ENCODE measurements at regions not wholly inside any gene's neighbourhood (a gene's known extent, or its start where the extent isn't known, plus 50 kb on each side); places are given as distances from the start of the nearest gene placed in this dataset.

- in situ Hi-C loops (cut with HindIII; ENCODE audit: low sequenced_read_pairs): no loop called here
- TF ChIP-seq CTCF (IDR thresholded peaks at IDR 0.05; ENCODE audit: low read depth, low read length): no peak
- no peak overlapping the region for H3K4me3 ChIP-seq (ENCODE audit: low read depth, low read length)
- DNase-seq (ENCODE audit: low read depth, low spot score): no peak
Observed at GRCh38 chr7:52257890-52258289, 777.5 kb upstream of the POM121L12 start.

- TF ChIP-seq CTCF (IDR thresholded peaks at IDR 0.05; ENCODE audit: low read depth, low read length): no peak
- no peak overlapping the region for H3K4me3 ChIP-seq (ENCODE audit: low read depth, low read length)
- no peak for DNase-seq (ENCODE audit: low read depth, low spot score)
- in situ Hi-C loops (cut with HindIII; ENCODE audit: low sequenced_read_pairs): no loop called here
Observed at GRCh38 chr7:52254396-52255010, 780.9 kb upstream of the POM121L12 start.

- no peak for TF ChIP-seq CTCF (IDR thresholded peaks at IDR 0.05; ENCODE audit: low read depth, low read length)
- in situ Hi-C loops (cut with HindIII; ENCODE audit: low sequenced_read_pairs): no loop called here
- no peak for DNase-seq (ENCODE audit: low read depth, low spot score)
- H3K4me3 ChIP-seq (ENCODE audit: low read depth, low read length): no peak overlapping the region
Observed at GRCh38 chr7:52253953-52254352, 781.5 kb upstream of the POM121L12 start.

- in situ Hi-C loops (cut with HindIII; ENCODE audit: low sequenced_read_pairs): no loop called here
- no peak for TF ChIP-seq CTCF (IDR thresholded peaks at IDR 0.05; ENCODE audit: low read depth, low read length)
- no peak for DNase-seq (ENCODE audit: low read depth, low spot score)
- no peak overlapping the region for H3K4me3 ChIP-seq (ENCODE audit: low read depth, low read length)
Observed at GRCh38 chr7:52249741-52250140, 785.7 kb upstream of the POM121L12 start.

- no peak overlapping the region for H3K4me3 ChIP-seq (ENCODE audit: low read depth, low read length)
- DNase-seq (ENCODE audit: low read depth, low spot score): no peak
- no peak for TF ChIP-seq CTCF (IDR thresholded peaks at IDR 0.05; ENCODE audit: low read depth, low read length)
- in situ Hi-C loops (cut with HindIII; ENCODE audit: low sequenced_read_pairs): no loop called here
Observed at GRCh38 chr7:52247518-52247917, 787.9 kb upstream of the POM121L12 start.

- no peak for DNase-seq (ENCODE audit: low read depth, low spot score)
- H3K4me3 ChIP-seq (ENCODE audit: low read depth, low read length): no peak overlapping the region
- no peak for TF ChIP-seq CTCF (IDR thresholded peaks at IDR 0.05; ENCODE audit: low read depth, low read length)
- in situ Hi-C loops (cut with HindIII; ENCODE audit: low sequenced_read_pairs): no loop called here
Observed at GRCh38 chr7:52243685-52244084, 791.7 kb upstream of the POM121L12 start.

- H3K4me3 ChIP-seq (ENCODE audit: low read depth, low read length): no peak overlapping the region
- no peak for TF ChIP-seq CTCF (IDR thresholded peaks at IDR 0.05; ENCODE audit: low read depth, low read length)
- in situ Hi-C loops (cut with HindIII; ENCODE audit: low sequenced_read_pairs): no loop called here
- DNase-seq (ENCODE audit: low read depth, low spot score): no peak
Observed at GRCh38 chr7:52233248-52233647, 802.2 kb upstream of the POM121L12 start.
